AG08396 (cell line): ENCODE measurements at regions not wholly inside any gene's neighbourhood (a gene's known extent, or its start where the extent isn't known, plus 50 kb on each side); places are given as distances from the start of the nearest gene placed in this dataset.
"Not testable (repeated sequence)": the region's sequence is repeated elsewhere in the genome, so short reads cannot be mapped to it uniquely, and the experiment has no call there.

ENCODE experiments used
- DNase-seq: peaks from one replicate; pipeline ENCODE4 v3.0.0; 2012; ENCODE audit warnings: low spot score, mixed read lengths

DNA sequence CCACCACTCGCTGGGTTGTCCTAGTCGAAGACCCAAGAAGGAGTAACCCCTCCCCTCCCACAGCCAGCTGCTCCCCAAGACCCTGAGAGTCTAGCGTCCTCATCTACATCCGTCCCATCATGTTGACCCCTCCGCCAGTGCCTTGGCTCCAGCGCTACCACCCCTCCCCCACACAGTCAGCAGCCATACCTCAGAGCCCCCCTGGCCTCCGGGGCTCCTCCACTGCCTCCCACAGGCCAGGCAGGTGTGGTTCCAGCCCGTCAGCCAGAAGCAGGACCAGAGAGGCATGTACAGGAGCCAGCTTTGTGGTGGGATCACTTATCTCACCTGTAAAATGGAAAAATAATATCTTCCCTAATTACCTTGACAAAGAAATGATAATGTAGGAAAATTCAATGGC is 51.5 kb upstream of the PHF21B start:
- DNase-seq: no peak

- peak; percentile 75 for DNase-seq
Measured at GRCh38 chr22:45064313-45065278, 54.8 kb upstream of the PHF21B start.

DNA sequence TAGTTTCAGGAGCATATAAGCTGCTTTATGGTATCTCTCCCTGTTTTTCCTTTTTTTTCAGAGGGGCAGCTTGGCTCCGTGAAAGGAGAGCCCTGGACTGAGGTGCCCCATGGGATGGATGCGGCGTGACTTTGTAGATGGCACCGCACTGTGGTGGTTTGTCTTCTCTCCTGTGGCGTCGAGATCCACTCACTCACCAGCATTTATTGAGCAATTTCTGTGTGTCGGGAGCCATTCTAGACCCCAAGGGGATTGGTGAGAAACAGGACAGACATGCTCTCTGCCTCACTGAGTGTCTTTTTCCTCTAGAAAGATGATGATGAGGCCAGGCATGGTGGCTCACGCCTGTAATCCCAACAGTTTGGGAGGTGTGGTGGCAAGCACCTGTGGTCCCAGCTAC is 55.9 kb upstream of the PHF21B start:
- no peak for DNase-seq

- DNase-seq: no peak
Measured at GRCh38 chr22:45067731-45068130, 57.9 kb upstream of the PHF21B start.

DNA sequence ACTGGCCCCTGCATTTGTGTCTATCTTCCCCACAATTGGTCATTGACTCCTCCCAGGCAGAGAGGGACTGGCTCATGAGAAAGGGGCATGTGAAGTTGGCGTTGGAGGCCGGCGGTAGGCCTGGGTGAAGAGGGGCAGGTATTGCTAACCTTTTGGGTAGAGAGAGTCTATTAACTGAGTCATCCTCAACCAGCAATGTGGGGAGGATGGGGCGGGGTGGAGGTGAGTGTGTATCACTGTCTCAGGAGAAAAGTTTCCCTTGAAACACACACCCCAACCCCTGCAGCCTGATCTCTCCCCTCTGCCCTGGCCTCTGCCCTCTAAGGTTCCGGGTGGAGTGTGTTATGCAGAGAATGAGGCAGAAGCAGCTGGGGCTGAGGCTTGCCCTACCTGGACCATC is 60.1 kb upstream of the PHF21B start:
- no peak for DNase-seq

GRCh38 chr22:45071618-45072017 is 61.8 kb upstream of the PHF21B start:
- DNase-seq: no peak

- peak; percentile 71 for DNase-seq
Measured at GRCh38 chr22:45072322-45072903, 62.6 kb upstream of the PHF21B start.

- no peak for DNase-seq
Measured at GRCh38 chr22:45073064-45073463, 63.3 kb upstream of the PHF21B start.

- no peak for DNase-seq
Measured at GRCh38 chr22:45077286-45077685, 67.5 kb upstream of the PHF21B start.

- no peak for DNase-seq
Measured at GRCh38 chr22:45077826-45078334, 68.1 kb upstream of the PHF21B start.

DNA sequence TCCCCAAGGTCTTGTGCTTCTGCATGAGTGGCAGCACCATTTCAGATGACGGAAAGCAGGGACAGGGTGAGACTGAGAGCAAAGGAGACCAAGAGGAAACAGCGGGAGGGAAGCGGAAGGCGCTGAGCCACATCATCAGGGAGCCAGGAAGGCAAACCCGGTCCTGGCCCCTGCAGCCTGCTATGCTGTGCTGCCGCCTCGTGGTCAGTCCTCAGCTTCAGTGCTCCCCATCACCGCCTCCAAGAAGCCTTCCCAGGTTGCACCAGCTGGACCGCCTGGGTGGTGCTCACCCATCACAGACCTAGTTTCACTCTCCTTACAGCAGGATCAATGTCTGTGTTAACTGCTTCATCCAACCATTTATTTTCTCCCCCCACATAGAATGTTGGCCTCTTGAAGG is 73.0 kb upstream of the PHF21B start:
- no peak for DNase-seq

DNA sequence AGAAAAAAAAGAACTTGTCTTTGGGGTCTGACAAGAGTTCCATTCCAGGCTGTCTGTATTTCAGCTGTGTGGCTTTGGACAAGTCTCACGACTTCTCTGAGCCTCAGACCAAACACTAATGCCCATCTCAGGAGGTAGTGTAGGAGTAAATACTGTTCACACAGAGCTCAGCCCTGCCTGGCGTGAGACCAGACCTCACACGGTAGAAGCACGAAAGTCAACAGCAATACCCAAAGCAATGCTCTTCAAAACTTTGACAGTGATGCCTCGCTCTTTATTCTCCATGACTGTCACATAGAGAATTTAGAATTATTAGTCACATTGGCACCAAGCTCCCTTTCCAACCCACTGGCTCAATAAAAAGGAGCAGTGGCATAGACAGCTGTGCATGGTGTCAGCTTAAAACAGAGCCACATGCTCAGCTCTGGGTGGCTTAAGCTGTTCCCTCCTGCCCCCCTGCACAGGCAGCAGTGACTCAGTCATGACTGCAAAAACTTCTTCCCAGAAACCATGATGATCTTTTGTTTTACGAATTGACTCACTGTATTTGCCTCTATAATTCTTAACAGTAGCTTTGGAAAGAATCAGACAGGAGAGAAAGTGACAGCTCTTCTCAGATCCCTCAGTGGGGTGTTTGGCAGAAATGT is 74.0 kb upstream of the PHF21B start:
- DNase-seq: peak; percentile 72

GRCh38 chr22:45084400-45084920 is 74.7 kb upstream of the PHF21B start:
- no peak for DNase-seq

- no peak for DNase-seq
Measured at GRCh38 chr22:45087802-45088201, 75.9 kb upstream of the NUP50 start.

- DNase-seq: no peak
Measured at GRCh38 chr22:45088576-45088975, 75.1 kb upstream of the NUP50 start.

GRCh38 chr22:45090497-45090910 is 73.2 kb upstream of the NUP50 start:
- peak; percentile 61 for DNase-seq

- no peak for DNase-seq
Measured at GRCh38 chr22:45091254-45091854, 72.4 kb upstream of the NUP50 start.

DNA sequence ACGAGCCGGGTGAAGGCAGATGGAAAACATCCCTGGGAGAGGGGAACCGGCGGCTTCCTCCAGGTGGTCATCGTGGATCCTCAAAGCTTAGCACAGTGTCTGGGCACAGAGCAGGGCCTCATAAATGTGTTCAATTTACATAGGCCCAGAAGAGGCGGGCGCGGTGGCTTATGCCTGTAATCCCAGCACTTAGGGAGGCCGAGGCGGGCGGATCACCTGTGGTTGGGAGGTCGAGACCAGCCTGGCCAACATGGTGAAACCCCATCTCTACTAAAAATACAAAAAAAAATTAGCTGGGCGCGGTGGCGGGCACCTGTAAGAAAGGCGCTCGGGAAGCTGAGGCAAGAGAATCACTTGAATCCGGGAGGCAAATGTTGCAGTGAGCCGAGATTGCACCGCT is 71.8 kb upstream of the NUP50 start:
- not testable (repeated sequence) for DNase-seq

DNA sequence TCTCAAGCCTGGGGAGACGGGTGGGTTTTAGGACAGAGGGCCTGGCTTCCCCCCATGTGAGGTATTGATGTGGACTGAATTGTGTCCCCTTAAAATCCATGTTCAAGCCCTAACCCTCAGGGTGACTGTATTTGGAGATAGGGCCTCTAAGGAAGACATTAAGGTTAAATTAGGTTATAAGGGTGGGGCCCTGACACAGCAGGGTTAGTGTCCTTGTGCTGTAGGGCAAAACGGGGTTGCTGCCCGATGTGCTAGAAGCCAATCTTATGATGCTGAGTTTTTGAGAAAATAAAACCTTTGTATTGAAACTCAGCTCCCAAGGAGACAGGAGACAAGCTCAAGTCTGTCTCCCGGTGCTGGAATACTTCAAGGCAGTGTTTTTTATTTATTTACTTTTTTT is 71.1 kb upstream of the NUP50 start:
- DNase-seq: no peak

GRCh38 chr22:45093609-45094008 is 70.1 kb upstream of the NUP50 start:
- DNase-seq: no peak

DNA sequence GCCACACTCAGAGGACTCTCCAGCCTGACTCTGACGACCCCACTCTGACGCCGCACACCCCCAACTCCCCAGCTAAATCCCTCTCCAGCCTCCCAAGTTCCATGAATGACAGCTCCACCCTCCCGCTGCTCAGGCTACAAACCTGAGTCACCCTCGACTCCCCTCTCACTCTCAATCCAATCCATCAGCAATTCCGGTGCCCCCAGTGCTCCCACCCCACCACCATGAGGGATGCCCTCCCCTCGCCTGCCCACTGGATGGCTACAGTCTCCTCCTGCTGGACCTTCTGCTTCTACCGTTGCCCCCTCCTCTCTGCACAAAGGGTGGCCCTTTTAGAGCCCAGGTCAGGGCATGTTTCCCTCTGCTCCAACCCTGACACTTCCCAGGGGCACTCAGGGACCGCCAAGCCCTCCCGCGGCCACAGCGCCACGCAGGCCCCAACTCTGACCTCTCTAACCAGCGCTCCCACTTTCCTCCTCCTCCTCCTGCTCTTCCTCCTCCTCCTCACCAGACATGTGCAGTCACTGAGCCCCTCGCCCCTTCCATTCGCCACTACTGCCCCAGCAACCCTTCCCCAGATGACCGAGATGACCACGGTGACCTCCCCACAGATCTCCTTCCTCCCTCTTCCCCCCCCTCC is 69.5 kb upstream of the NUP50 start:
- DNase-seq: no peak

GRCh38 chr22:45094825-45095224 is 68.9 kb upstream of the NUP50 start:
- DNase-seq: no peak
